GM23248 (cell line): ENCODE measurements at regions not wholly inside any gene's neighbourhood (a gene's known extent, or its start where the extent isn't known, plus 50 kb on each side); places are given as distances from the start of the nearest gene placed in this dataset.

Experiments
- EZH2 ChIP-seq: fragments of 200-600 bp; sonication (generic); IDR thresholded peaks from 2 replicates; pipeline ENCODE4 v1.6.1; 2018; ENCODE audit warnings: antibody characterized with exemption, mild to moderate bottlenecking; ENCODE audit not compliant: insufficient read depth, poor library complexity, severe bottlenecking
- EZH2phosphoT487 ChIP-seq: fragments of 200-600 bp; sonication (generic); IDR thresholded peaks from 2 replicates; pipeline ENCODE4 v1.6.1; 2018; ENCODE audit warnings: antibody characterized with exemption, moderate library complexity, mild to moderate bottlenecking, low read depth; ENCODE audit not compliant: insufficient read depth

DNA sequence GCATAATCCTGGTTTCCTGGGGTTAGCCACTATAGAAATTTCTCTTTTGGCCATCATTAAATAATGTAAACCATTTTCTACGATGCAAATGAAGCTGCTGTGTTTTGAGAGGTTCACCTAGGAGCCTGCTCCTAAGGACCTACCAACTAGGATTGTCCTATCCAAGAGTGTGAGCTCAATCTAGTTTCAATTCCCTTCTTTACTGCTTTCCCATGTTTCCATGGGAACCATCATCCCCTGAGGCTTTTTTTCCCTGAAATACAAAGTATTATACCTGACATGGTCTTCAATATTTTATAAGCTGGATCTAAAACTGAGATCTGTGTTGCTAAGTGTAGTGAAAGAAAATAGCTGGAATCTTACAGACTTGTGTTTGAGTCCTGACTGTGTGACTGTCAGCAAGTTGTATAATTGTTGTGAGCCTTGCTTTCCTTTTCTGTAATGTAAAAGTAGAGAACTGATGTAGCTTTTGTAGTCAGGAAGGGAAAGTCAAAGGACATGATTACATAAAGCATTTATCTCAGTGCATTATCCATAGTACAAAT, 453.2 kb downstream of the PRR16 start:
- TF ChIP-seq EZH2 (no peak), EZH2phosphoT487 (no peak)
